ENCODE measurements at regions not wholly inside any gene's neighbourhood (a gene's known extent, or its start where the extent isn't known, plus 50 kb on each side); places are given as distances from the start of the nearest gene placed in this dataset.
"Not testable (repeated sequence)": the region's sequence is repeated elsewhere in the genome, so short reads cannot be mapped to it uniquely, and the experiment has no call there.

DNA sequence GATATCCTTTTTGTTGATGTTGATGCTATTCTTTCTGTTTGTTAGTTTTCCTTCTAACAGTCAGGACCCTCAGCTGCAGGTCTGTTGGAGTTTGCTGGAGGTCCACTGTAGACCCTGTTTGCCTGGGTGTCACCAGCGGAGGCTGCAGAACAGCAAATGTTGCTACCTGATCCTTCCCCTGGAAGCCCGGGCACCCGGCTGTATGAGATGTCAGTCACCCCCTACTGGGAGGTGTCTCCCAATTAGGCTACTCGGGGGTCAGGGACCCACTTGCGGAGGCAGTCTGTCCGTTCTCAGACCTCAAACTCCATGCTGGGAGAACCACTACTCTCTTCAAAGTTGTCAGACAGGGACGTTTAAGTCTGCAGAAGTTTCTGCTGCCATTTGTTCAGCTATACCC lies 383.4 kb downstream of the HLX start:
- H3K4me3 Mint-ChIP-seq; DNase-seq (ENCODE audit: low spot score); H3K4me1 Mint-ChIP-seq (ENCODE audit: low read depth); H3K9me3 Mint-ChIP-seq; H3K27ac Mint-ChIP-seq; H3K27me3 Mint-ChIP-seq (ENCODE audit: low read depth); H3K36me3 Mint-ChIP-seq (ENCODE audit: low read depth): not testable (repeated sequence)

DNA sequence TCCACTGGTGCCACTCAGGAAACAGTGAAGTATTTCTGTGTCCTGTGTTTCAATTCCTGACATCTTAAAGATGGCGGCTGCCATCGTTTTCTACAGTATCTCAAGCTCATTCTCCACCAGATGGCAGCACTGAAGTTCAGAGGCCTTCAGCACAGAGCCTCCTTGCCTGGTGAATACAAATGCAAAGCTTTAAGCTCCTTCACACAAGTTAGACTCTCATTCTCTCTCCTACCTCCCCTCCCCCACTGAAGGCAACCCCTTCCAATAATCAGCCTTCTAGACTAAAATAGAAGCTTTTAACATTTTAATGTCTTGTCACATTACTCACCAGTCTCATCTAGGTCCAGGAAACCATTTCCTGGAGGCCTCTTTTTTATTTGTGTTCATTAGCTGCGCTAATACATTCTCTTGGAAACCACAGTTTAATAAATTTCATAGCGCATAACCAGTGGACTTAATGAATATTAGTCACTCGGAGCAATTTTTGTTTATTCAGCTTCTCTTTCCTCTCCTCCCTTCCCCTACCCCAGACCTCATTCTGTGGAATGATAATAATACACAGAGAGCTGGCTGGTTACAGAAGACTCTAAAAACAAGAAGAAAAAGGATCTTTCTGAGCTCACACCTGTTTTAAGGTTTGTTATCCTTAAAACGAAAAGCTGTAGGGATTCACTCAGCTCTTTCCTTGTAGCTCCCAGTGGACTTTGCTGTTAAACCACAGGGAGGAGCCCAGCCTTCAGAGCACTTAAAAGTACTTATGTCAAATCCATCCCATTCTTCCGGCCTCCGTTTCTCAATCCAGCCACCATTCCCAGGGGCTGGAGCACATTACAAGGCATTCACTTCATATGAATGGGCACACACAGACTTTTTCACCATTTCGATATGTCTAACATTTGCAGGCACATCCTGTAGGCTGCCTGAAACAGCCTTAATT lies 384.9 kb downstream of the HLX start:
- Mint-ChIP-seq H3K36me3 (ENCODE audit: low read depth) (no peaks in the 10 kb centered on the region), H3K4me1 (ENCODE audit: low read depth) (no peaks in the 10 kb centered on the region), H3K4me3 (no peak overlapping the region), H3K27me3 (ENCODE audit: low read depth) (no peaks in the 10 kb centered on the region), H3K9me3 (no peaks in the 10 kb centered on the region), H3K27ac (no peak overlapping the region)
- DNase-seq (ENCODE audit: low spot score) = peak; percentile 27

DNA sequence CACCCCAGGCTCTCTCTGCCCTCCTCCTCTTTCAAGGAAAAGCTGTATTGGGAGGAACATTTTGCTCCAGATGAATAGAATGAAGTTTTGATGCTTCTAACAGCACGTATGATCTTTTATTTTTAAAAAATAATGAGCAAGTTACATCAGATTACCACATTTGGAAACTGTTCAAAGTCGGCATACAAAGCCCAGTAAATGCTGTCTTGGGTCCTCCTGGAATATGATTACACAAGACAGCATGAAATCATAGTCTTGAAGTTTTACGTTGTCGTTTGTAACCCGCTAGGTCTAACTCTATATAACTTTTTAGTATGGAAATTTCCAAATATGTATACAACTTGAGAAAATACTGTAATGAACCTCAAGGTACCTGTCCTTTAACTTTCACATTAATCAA lies 385.6 kb downstream of the HLX start:
- peaks cover under 1% of the 10 kb centered on the region for H3K27me3 Mint-ChIP-seq (ENCODE audit: low read depth)
- no peaks in the 10 kb centered on the region for H3K36me3 Mint-ChIP-seq (ENCODE audit: low read depth)
- no peak overlapping the region for H3K4me3 Mint-ChIP-seq
- no peaks in the 10 kb centered on the region for H3K9me3 Mint-ChIP-seq
- no peaks in the 10 kb centered on the region for H3K4me1 Mint-ChIP-seq (ENCODE audit: low read depth)
- H3K27ac Mint-ChIP-seq = no peak overlapping the region
- DNase-seq (ENCODE audit: low spot score) = no peak

DNA sequence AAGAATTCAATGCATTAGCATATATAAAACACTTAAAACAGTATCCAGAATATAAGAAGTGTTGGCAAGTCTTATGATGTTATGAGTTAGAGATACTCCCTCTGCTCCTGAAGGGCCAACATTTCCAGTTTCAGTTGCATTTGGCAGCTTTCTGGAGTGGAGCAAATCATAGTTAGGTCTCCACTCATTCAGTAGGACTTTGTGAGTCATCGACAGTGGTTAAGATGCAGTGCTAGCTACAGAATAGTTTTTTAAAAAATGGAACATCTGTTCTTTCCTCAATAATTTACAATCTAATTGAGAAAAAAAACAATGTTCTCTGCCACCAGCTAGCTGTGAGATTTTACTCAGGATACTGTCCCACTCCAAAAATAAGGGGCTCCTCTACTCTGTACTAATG lies 389.1 kb downstream of the HLX start:
- no peaks in the 10 kb centered on the region for H3K9me3 Mint-ChIP-seq
- H3K4me1 Mint-ChIP-seq (ENCODE audit: low read depth) = no peaks in the 10 kb centered on the region
- H3K27ac Mint-ChIP-seq = no peak overlapping the region
- peaks cover 2% of the 10 kb centered on the region for H3K27me3 Mint-ChIP-seq (ENCODE audit: low read depth)
- peak; percentile 4 for DNase-seq (ENCODE audit: low spot score)
- H3K4me3 Mint-ChIP-seq = no peak overlapping the region
- no peaks in the 10 kb centered on the region for H3K36me3 Mint-ChIP-seq (ENCODE audit: low read depth)

GRCh38 chr1:221271701-221272100 lies 392.5 kb downstream of the HLX start:
- H3K4me3 Mint-ChIP-seq = no peak overlapping the region
- no peaks in the 10 kb centered on the region for H3K9me3 Mint-ChIP-seq
- peaks cover 2% of the 10 kb centered on the region for H3K27me3 Mint-ChIP-seq (ENCODE audit: low read depth)
- H3K4me1 Mint-ChIP-seq (ENCODE audit: low read depth) = no peaks in the 10 kb centered on the region
- H3K36me3 Mint-ChIP-seq (ENCODE audit: low read depth) = no peaks in the 10 kb centered on the region
- H3K27ac Mint-ChIP-seq = no peak overlapping the region
- no peak for DNase-seq (ENCODE audit: low spot score)

GRCh38 chr1:221272940-221273339 lies 393.7 kb downstream of the HLX start:
- Mint-ChIP-seq H3K9me3 (no peaks in the 10 kb centered on the region), H3K27me3 (ENCODE audit: low read depth) (peaks cover 2% of the 10 kb centered on the region), H3K27ac (no peak overlapping the region), H3K4me1 (ENCODE audit: low read depth) (no peaks in the 10 kb centered on the region), H3K36me3 (ENCODE audit: low read depth) (no peaks in the 10 kb centered on the region), H3K4me3 (no peak overlapping the region)
- no peak for DNase-seq (ENCODE audit: low spot score)

DNA sequence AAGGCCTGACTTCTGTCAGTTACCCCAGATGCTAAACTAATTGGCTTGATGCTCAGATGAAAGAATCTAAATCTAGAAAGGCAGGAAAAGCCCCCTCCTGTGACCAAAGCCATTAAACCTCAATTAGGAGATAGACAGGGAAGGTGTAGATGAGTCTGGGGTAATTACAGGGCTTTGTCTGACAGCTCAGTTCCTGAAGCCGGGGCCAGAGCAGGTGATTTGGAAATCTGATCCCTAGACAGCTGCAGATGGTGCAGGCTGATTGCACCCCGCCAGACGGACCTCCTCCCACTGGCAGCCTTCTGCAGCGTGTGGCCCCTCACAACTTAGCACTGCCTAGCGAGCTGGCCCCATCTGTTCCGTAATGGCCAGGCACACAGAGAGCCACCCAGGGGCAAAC lies 395.1 kb downstream of the HLX start:
- H3K27ac Mint-ChIP-seq = no peak overlapping the region
- no peaks in the 10 kb centered on the region for H3K36me3 Mint-ChIP-seq (ENCODE audit: low read depth)
- H3K4me3 Mint-ChIP-seq = no peak overlapping the region
- DNase-seq (ENCODE audit: low spot score) = no peak
- no peaks in the 10 kb centered on the region for H3K4me1 Mint-ChIP-seq (ENCODE audit: low read depth)
- peaks cover 2% of the 10 kb centered on the region for H3K27me3 Mint-ChIP-seq (ENCODE audit: low read depth)
- H3K9me3 Mint-ChIP-seq = no peaks in the 10 kb centered on the region

DNA sequence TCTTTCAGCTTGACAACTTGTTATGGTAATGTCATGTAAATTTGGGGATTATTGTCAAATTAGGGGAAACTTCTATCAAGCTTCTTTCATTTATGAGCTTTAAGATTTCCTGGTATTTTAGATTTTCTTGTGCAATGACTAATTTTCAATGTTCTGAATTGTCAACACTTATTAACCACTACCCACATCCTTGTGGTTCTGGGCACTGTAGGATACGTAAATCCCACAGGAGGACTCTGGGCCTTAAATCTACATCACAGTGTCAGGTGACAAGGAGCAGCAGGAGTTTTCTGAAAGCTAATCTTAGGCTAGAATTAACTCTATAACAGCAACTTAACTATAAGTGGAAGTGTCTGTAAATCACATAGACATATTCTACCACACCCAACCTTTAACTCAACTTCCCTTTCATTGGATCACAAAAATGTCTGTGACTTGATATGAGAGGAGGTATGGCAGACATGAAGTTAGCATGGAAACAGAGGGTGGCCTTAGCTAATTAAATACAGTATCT lies 397.7 kb downstream of the HLX start:
- Mint-ChIP-seq H3K9me3 (no peaks in the 10 kb centered on the region), H3K27ac (no peak overlapping the region), H3K27me3 (ENCODE audit: low read depth) (no peaks in the 10 kb centered on the region), H3K4me3 (no peak overlapping the region), H3K4me1 (ENCODE audit: low read depth) (no peaks in the 10 kb centered on the region), H3K36me3 (ENCODE audit: low read depth) (no peaks in the 10 kb centered on the region)
- DNase-seq (ENCODE audit: low spot score) = no peak

GRCh38 chr1:221279146-221279545 lies 399.9 kb downstream of the HLX start:
- no peaks in the 10 kb centered on the region for H3K36me3 Mint-ChIP-seq (ENCODE audit: low read depth)
- H3K27ac Mint-ChIP-seq = no peak overlapping the region

DNA sequence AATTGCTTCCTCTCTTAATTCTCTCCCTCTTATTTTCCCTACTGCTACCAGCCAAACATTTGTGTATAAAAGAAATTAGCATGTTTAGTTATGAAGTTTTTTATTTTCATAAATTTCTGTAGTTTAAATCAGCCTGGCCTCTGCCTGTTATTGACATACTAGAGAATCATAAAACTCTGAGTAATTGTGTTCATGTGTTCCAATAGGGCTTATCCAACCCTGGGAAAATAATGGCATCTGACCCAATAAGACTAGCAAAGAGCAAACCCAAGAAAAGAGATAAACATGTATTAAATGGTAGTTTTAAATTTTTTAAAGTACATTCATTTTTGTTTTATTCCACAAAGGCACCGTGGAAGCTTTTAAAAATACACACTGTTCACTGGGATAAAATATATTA lies 404.3 kb downstream of the HLX start:
- H3K36me3 Mint-ChIP-seq (ENCODE audit: low read depth) = no peaks in the 10 kb centered on the region
- no peak overlapping the region for H3K27ac Mint-ChIP-seq
- no peaks in the 10 kb centered on the region for H3K4me1 Mint-ChIP-seq (ENCODE audit: low read depth)
- no peak overlapping the region for H3K4me3 Mint-ChIP-seq
- no peak for DNase-seq (ENCODE audit: low spot score)
- H3K27me3 Mint-ChIP-seq (ENCODE audit: low read depth) = peaks cover 4% of the 10 kb centered on the region
- no peaks in the 10 kb centered on the region for H3K9me3 Mint-ChIP-seq

More at GRCh38 chr1:221279146-221279545, 399.9 kb downstream of the HLX start:
- no peak overlapping the region for H3K4me3 Mint-ChIP-seq
- H3K4me1 Mint-ChIP-seq (ENCODE audit: low read depth) = no peaks in the 10 kb centered on the region
- no peak for DNase-seq (ENCODE audit: low spot score)
- H3K27me3 Mint-ChIP-seq (ENCODE audit: low read depth) = peaks cover 4% of the 10 kb centered on the region
- no peaks in the 10 kb centered on the region for H3K9me3 Mint-ChIP-seq

- no peak for DNase-seq (ENCODE audit: low spot score)
- no peaks in the 10 kb centered on the region for H3K36me3 Mint-ChIP-seq (ENCODE audit: low read depth)
- H3K4me3 Mint-ChIP-seq = no peak overlapping the region
Measured at GRCh38 chr1:221284028-221284427, 404.8 kb downstream of the HLX start.

GRCh38 chr1:221284991-221285390 lies 405.7 kb downstream of the HLX start:
- H3K27ac Mint-ChIP-seq; H3K36me3 Mint-ChIP-seq (ENCODE audit: low read depth); H3K9me3 Mint-ChIP-seq; H3K4me1 Mint-ChIP-seq (ENCODE audit: low read depth); H3K27me3 Mint-ChIP-seq (ENCODE audit: low read depth); H3K4me3 Mint-ChIP-seq; DNase-seq (ENCODE audit: low spot score): not testable (repeated sequence)

More at GRCh38 chr1:221284028-221284427, 404.8 kb downstream of the HLX start:
- no peak overlapping the region for H3K27ac Mint-ChIP-seq
- no peaks in the 10 kb centered on the region for H3K9me3 Mint-ChIP-seq
- H3K27me3 Mint-ChIP-seq (ENCODE audit: low read depth) = peaks cover 4% of the 10 kb centered on the region
- H3K4me1 Mint-ChIP-seq (ENCODE audit: low read depth) = no peaks in the 10 kb centered on the region

DNA sequence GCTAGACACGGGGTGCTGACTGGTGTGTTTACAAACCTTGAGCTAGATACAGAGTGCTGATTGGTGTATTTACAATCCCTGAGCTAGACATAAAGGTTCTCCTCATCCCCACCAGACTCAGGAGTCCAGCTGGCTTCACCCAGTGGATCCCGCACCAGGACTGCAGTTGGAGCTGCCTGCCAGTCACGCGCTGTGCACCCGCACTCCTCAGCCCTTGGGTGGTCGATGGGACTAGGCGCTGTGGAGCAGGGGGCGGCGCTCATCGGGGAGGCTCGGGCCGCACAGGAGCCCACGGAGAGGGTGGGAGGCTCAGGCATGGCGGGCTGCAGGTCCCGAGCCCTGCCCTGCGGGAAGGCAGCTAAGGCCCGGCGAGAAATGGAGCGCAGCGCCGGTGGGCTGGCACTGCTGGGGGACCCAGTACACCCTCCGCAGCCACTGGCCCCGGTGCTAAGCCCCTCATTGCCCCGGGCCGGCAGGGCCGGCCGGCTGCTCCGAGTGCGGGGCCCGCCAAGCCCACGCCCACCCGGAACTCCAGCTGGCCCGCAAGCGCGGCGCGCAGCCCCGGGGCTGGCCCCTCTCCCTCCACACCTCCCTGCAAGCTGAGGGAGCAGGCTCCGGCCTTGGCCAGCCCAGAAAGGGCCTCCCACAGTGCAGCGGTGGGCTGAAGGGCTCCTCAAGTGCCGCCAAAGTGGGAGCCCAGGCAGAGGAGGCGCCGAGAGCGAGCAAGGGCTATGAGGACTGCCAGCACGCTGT lies 406.4 kb downstream of the HLX start:
- not testable (repeated sequence) for H3K36me3 Mint-ChIP-seq (ENCODE audit: low read depth)

GRCh38 chr1:221286399-221286798 lies 407.2 kb downstream of the HLX start:
- Mint-ChIP-seq H3K27ac (no peak overlapping the region), H3K27me3 (ENCODE audit: low read depth) (peaks cover 4% of the 10 kb centered on the region), H3K4me1 (ENCODE audit: low read depth) (no peaks in the 10 kb centered on the region), H3K9me3 (no peaks in the 10 kb centered on the region), H3K36me3 (ENCODE audit: low read depth) (no peaks in the 10 kb centered on the region), H3K4me3 (no peak overlapping the region)
- DNase-seq (ENCODE audit: low spot score) = no peak

More for the DNA sequence above, 406.4 kb downstream of the HLX start:
- H3K27me3 Mint-ChIP-seq (ENCODE audit: low read depth); H3K9me3 Mint-ChIP-seq; H3K27ac Mint-ChIP-seq; DNase-seq (ENCODE audit: low spot score); H3K4me3 Mint-ChIP-seq; H3K4me1 Mint-ChIP-seq (ENCODE audit: low read depth): not testable (repeated sequence)
